ENCODE measurements at regions not wholly inside any gene's neighbourhood (a gene's known extent, or its start where the extent isn't known, plus 50 kb on each side); places are given as distances from the start of the nearest gene placed in this dataset.

DNA sequence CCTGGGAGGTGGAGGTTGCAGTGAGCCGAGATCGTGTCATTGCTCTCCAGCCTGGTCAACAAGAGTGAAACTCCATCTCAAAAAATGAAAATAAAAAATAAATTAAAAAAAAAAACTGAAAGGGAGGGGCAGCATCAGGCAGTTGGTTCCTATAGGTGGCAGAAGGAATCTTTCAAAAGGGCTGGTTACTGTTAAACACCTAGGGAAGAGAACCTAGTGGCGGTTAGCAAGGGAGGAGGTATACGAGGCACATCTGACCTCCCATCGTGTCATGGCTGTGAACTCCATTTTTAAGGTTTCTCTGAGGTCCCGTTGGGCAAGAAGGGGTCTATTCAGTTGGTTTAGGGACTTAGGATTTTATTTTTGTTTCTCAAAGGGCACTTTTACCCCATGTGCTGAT lies 150.1 kb downstream of the SLC7A11 start:
- no peak overlapping the region for H2AFZ ChIP-seq (ENCODE audit: low read depth, low read length)
- intact Hi-C loops (cut with micrococcal nuclease) (loop anchor here (5.0 kb wide), 2 partner anchors 40 to 780 kb away; no protein-coding TSS in a partner anchor), dilution Hi-C loops (cut with MboI; ENCODE audit: extremely low pct_ligation_motif_present, low sequenced_read_pairs) (no loop called here)
- FAIRE-seq (no peak), DNase-seq (ENCODE audit: low read depth, low spot score) (no peak)
- H3K79me2 ChIP-seq (ENCODE audit: control insufficient read depth, insufficient read depth, low read length) = no peaks in the 10 kb centered on the region
- H3K36me3 ChIP-seq (ENCODE audit: control insufficient read depth in 2 of 2, extremely low read depth in 1 of 2, insufficient read depth in 2 of 2, low read length in 2 of 2) = no peaks in the 10 kb centered on the region
- H3K9me1 ChIP-seq (replicated peaks; ENCODE audit: control insufficient read depth, extremely low read depth, insufficient read depth, low read length) = no peaks in the 10 kb centered on the region
- H3K9ac ChIP-seq (replicated peaks; ENCODE audit: extremely low read depth, insufficient read depth, low read length) = no peak overlapping the region
- peaks cover 2% of the 10 kb centered on the region for H3K4me1 ChIP-seq (ENCODE audit: control insufficient read depth, extremely low read depth, insufficient read depth, low read length)
- no peaks in the 10 kb centered on the region for H4K20me1 ChIP-seq (replicated peaks; ENCODE audit: control insufficient read depth, extremely low read depth, insufficient read depth, low read length)
- TF ChIP-seq JUN (IDR thresholded peaks at IDR 0.05; ENCODE audit: borderline replicate concordance, insufficient read depth, insufficient read length, low read depth) (no peak), FOS (IDR thresholded peaks at IDR 0.05; ENCODE audit: borderline replicate concordance, insufficient read depth, low read length) (no peak), POLR2AphosphoS5 (IDR thresholded peaks at IDR 0.05; ENCODE audit: insufficient read depth, low read depth, low read length) (no peak), GATA2 (IDR thresholded peaks at IDR 0.05; ENCODE audit: insufficient read depth, insufficient read length, low read depth, low read length) (no peak), MYC (IDR thresholded peaks at IDR 0.05; ENCODE audit: low read depth, low read length) (no peak), POLR2A (IDR thresholded peaks at IDR 0.05; ENCODE audit: low read depth, low read length) (no peak), EZH2 (IDR thresholded peaks at IDR 0.05; ENCODE audit: borderline replicate concordance, low read depth, low read length, severe bottlenecking) (no peak)
- TF ChIP-seq, protein P1, sequence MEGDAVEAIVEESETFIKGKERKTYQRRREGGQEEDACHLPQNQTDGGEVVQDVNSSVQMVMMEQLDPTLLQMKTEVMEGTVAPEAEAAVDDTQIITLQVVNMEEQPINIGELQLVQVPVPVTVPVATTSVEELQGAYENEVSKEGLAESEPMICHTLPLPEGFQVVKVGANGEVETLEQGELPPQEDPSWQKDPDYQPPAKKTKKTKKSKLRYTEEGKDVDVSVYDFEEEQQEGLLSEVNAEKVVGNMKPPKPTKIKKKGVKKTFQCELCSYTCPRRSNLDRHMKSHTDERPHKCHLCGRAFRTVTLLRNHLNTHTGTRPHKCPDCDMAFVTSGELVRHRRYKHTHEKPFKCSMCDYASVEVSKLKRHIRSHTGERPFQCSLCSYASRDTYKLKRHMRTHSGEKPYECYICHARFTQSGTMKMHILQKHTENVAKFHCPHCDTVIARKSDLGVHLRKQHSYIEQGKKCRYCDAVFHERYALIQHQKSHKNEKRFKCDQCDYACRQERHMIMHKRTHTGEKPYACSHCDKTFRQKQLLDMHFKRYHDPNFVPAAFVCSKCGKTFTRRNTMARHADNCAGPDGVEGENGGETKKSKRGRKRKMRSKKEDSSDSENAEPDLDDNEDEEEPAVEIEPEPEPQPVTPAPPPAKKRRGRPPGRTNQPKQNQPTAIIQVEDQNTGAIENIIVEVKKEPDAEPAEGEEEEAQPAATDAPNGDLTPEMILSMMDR (IDR thresholded peaks at IDR 0.05; ENCODE audit: extremely low read depth in 1 of 2, insufficient read depth in 1 of 2, low read depth in 1 of 2, low read length in 2 of 2) = no peak
- TF ChIP-seq, protein P2, sequence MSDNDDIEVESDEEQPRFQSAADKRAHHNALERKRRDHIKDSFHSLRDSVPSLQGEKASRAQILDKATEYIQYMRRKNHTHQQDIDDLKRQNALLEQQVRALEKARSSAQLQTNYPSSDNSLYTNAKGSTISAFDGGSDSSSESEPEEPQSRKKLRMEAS (IDR thresholded peaks at IDR 0.05; ENCODE audit: insufficient read depth, insufficient read length) = no peak
- ChIA-PET CTCF (interaction anchor here (2.4 to 7.1 kb wide), 3 partner anchors 52 to 272 kb away, joined by 9 to 309 read pairs (median 56); no protein-coding TSS in a partner anchor), POLR2A (no interaction called here)
- no peak overlapping the region for H3K4me2 ChIP-seq (ENCODE audit: insufficient read depth, low read length)
- H3K4me3 ChIP-seq (replicated peaks in 1 of 3; ENCODE audit: insufficient read depth in 1 of 3, low read depth in 1 of 3, low read length in 3 of 3) = no peak overlapping the region
- H3K27me3 ChIP-seq (ENCODE audit: control insufficient read depth in 2 of 2, insufficient read depth in 2 of 2, low read length in 2 of 2) = no peaks in the 10 kb centered on the region
- no peaks in the 10 kb centered on the region for H3K9me3 ChIP-seq (replicated peaks; ENCODE audit: control insufficient read depth, insufficient read depth, low read length)
- no peak overlapping the region for H3K27ac ChIP-seq (ENCODE audit: insufficient read depth, low read depth, low read length)
- BruUV-seq (replicated peaks) = no TSS peak

Data from endothelial cell of umbilical vein (primary cell).